DMS53 (cell line): ENCODE measurements at regions not wholly inside any gene's neighbourhood (a gene's known extent, or its start where the extent isn't known, plus 50 kb on each side); places are given as distances from the start of the nearest gene placed in this dataset.
"Not testable (repeated sequence)": the region's sequence is repeated elsewhere in the genome, so short reads cannot be mapped to it uniquely, and the experiment has no call there.

Experiments used
- DNase-seq: peaks from one replicate; lab custom pipeline; 2025; lab: John Stamatoyannopoulos, UW

- DNase-seq = no peak
Observed at GRCh38 chrX:112367065-112367464, 284.5 kb upstream of the TRPC5 start.

- no peak for DNase-seq
Observed at GRCh38 chrX:112359906-112360305, 277.3 kb upstream of the TRPC5 start.

- DNase-seq = no peak
Observed at GRCh38 chrX:112355931-112356330, 273.4 kb upstream of the TRPC5 start.

GRCh38 chrX:112341598-112341997 lies 259.0 kb upstream of the TRPC5 start:
- no peak for DNase-seq

- no peak for DNase-seq
Observed at GRCh38 chrX:112313201-112313600, 230.6 kb upstream of the TRPC5 start.

GRCh38 chrX:112306027-112306426 lies 223.5 kb upstream of the TRPC5 start:
- DNase-seq = no peak

GRCh38 chrX:112279940-112280339 lies 197.4 kb upstream of the TRPC5 start:
- no peak for DNase-seq

- no peak for DNase-seq
Observed at GRCh38 chrX:112270991-112271390, 188.4 kb upstream of the TRPC5 start.

- DNase-seq = no peak
Observed at GRCh38 chrX:112266136-112266535, 183.6 kb upstream of the TRPC5 start.

- DNase-seq = no peak
Observed at GRCh38 chrX:112259375-112259774, 176.8 kb upstream of the TRPC5 start.

DNA sequence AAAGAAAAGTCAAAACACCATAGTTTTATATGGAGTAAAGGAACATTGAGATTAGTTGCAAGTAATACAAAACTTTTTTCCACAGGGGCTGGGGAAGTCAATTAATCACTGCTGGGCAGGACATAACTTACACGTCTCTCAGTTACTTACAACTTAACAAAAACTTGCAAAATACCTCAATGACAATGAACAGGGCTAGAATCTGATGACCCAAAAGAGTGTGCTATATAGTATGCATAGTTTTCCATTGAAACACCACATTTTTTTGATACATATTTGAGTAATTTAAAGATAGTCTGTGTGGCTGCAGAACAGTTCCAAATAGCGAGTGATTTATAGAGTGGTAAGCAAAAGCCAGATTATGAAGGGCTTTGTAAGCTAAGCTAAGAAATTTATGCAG lies 172.3 kb upstream of the TRPC5 start:
- DNase-seq = no peak

DNA sequence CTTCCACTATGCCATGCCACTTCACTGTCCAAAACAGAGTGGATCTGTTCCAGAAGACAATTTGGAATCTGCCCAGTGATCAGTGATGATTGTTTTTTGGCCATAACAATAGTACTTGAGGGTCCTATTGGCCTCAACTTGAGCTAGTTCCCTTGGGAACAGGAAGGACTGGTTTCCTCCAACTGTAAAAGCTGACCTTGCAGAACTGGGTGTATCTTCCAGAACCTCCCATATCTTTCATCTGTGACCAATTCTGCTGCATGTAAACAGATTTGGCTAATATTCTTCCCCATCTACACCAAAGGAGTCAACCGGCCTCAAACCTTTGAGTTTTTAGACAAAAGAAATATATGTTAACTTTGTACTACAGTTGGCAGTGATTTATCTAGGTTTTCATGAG lies 165.1 kb upstream of the TRPC5 start:
- peak; percentile 29 for DNase-seq

GRCh38 chrX:112235547-112235946 lies 153.0 kb upstream of the TRPC5 start:
- DNase-seq = no peak

DNA sequence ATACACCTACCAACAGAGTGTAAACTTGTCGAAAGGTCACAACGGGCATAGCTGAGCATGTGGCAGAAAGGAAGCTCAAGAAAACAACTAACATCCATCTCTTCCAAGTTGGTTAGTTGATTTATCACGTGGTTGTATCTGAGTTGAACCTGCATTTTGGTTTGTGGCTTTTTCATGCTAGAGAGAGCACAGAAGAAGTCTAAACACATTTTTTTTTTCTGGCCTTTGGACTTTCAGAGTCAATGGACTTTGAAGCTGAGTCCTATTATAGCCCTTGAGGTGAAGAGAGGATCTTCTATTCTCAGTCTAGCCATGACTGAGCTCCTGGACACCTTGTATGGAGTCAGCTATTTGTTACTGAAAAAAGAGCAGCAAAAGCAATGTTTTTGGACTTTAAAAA lies 150.6 kb upstream of the TRPC5 start:
- peak; percentile 49 for DNase-seq

- DNase-seq = not testable (repeated sequence)
Observed at GRCh38 chrX:112226795-112227194, 144.2 kb upstream of the TRPC5 start.

- no peak for DNase-seq
Observed at GRCh38 chrX:112223391-112223790, 140.8 kb upstream of the TRPC5 start.

DNA sequence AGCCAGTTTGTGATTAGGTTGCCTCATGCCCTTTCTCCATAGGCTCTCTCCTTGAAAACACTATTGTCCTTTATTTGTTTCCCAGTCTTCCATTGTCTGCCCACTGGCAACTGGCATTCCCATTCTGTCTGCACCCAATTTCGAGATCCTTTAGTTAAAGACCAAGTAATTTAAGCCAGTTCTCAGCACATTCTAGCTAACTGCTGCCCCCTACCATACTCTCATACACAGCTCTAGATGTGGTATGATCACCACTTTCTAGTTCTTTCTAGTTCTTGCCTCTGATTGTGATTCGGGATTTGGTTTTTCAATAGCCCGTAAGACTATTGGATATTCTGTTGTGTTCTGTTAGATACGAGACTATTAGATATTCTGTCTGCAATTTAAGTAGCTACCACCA lies 135.8 kb upstream of the TRPC5 start:
- no peak for DNase-seq

- DNase-seq = no peak
Observed at GRCh38 chrX:112211459-112211858, 128.9 kb upstream of the TRPC5 start.

DNA sequence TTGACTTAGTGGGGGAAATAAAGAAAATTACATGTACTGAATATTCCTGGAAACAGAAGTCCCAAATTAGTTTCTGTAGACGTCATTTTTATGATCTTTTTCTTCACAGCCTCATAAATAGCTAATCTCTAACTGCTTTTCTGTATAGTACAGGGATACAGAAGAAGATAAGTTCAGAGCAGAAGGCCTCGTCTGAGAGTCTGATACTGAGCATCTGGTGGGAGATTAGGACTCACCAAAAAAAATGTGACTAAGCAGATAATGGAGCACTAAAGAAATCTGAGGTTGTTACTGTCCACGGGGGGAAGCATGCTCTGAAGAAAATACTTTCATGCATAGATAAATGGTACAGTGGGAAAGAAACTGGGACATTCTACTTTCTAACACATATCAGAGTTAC lies 115.3 kb upstream of the TRPC5 start:
- DNase-seq = no peak

DNA sequence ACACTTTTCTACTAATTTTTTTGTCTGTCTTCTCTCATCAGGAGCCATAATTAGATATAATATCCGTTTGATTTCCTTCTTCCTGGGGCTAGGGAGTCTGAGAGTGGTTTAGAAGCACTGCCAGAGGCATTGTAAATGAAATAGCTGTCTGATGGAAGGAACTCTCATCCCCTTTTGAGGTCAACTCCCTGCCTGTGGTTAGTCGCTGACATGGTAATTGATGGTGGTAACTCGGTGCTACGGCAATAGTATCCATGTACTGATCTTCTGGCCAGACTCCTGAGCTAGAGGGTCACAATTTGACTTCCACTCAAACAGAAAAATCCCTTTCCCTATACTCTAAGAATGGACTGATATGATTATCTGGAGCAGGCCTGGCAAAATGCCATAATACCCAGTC lies 108.1 kb upstream of the TRPC5 start:
- no peak for DNase-seq

DNA sequence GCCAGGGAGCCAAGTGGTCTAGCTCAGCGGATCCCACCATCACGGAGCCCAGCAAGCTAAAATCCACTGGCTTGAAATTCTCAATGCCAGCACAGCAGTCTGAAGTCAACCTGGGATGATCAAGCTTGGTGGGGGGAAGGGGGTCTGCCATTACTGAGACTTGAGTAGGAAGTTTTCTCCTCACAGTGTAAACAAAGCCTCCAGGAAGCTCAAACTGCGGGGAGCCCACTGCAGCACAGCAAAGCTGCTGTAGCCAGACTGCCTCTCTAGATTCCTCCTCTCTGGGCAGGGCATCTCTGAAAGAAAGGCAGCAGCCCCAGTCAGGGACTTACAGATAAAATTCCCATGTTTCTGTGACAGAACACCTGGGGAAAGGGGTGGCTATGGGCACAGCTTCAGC lies 98.8 kb upstream of the TRPC5 start:
- not testable (repeated sequence) for DNase-seq

DNA sequence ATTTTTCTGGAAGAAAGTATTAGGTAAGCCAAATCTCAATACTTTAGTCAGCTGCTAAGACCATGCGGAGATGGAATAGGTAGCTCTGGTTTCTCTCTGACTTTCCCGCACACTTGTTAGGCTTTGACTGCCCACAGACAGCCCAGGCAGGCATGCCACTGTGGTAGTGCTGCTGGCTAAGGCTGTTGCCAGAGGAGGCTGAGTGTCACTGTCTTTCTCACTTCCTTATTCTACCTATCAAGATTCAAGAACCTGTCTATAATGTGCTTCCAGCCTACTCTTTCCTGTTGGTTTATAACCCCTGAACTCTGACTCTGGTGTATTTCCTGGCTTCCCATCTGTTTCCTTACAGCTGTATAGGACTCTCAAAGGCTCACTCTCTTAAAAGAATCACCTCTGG lies 81.8 kb upstream of the TRPC5 start:
- no peak for DNase-seq

DNA sequence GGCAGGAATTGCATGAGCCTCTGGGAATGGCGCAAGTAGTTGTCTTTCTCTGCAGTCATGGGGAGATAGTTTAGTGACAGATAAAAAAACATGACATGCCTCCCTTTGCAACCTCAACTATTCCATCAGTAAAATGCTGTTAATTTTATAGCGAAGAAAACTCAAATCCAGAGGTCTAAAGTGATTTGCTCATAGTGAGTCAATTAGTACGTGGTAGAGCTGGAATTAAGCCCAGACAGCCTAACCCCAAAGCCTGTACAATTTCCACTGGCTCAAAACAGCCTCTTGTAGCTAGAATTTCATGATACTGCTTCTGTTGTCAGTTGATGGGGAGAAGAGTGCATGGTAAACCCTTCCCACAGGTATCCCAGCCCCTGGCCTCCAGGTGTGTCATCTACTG lies 81.3 kb upstream of the TRPC5 start:
- no peak for DNase-seq

GRCh38 chrX:112148397-112148796 lies 65.8 kb upstream of the TRPC5 start:
- no peak for DNase-seq

DNA sequence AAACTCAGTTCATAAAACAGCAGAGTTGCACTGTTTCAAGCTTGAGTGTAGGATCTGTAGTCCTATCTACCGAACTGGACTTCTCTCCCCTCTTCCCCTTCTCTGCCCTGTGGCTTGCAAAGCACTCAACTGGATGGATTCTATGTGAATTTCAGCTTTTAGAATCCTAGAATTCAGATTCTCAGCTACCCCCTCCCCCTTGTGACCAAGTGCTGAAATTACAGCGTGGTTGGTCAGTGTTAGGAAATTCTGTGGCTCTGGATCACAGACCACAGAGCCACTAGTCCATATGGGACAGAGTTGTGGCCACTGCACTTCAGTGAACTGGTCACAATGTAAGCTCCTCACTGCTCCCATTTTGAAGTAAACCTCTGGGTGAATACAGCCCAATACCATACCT lies 64.6 kb upstream of the TRPC5 start:
- DNase-seq = peak; percentile 64
